Testis (tissue), 2 donors: ENCODE measurements at regions not wholly inside any gene's neighbourhood (a gene's known extent, or its start where the extent isn't known, plus 50 kb on each side); places are given as distances from the start of the nearest gene placed in this dataset.
"Not testable (repeated sequence)": the region's sequence is repeated elsewhere in the genome, so short reads cannot be mapped to it uniquely, and the experiment has no call there.

Experiments
- DNase-seq: peaks from one replicate; pipeline ENCODE4 v3.0.0-alpha.2; 2019
- H3K27ac ChIP-seq, 2 donors: fragments of 200-600 bp; sonication (generic); one replicate each; pipeline ENCODE4 v1.5.1; 2019
- H3K27me3 ChIP-seq: fragments of 200-600 bp; sonication (generic); one replicate; pipeline ENCODE4 v1.5.1; 2019
- H3K36me3 ChIP-seq: fragments of 200-600 bp; sonication (generic); one replicate; pipeline ENCODE4 v1.5.1; 2017; ENCODE audit warnings: low read depth; ENCODE audit errors: missing control alignments
- H3K4me1 ChIP-seq: fragments of 200-600 bp; sonication (generic); one replicate; pipeline ENCODE4 v1.5.1; 2019
- H3K4me3 ChIP-seq, 2 donors: fragments of 200-600 bp; sonication (generic); one replicate each; pipeline ENCODE4 v1.5.1; 2017 to 2019
- H3K9me3 ChIP-seq: fragments of 200-600 bp; sonication (generic); one replicate; pipeline ENCODE4 v1.5.1; 2017
- CTCF ChIP-seq, 3 experiments: fragments of 450-650 bp in 2 of 3; fragments of 200-600 bp in 1 of 3; sonication (generic) in 1 of 3; IDR thresholded peaks; one replicate each; pipeline ENCODE4 v1.5.1; 2016 to 2019; ENCODE audit warnings: antibody characterized with exemption in 3 of 3, mild to moderate bottlenecking in 2 of 3, moderate library complexity in 1 of 3
- POLR2A ChIP-seq: fragments of 450-650 bp; IDR thresholded peaks from one replicate; pipeline ENCODE4 v1.6.1; 2017; ENCODE audit warnings: antibody characterized with exemption, mild to moderate bottlenecking, moderate library complexity
- WGBS, 2 donors: methylation state at CpG; one replicate each; pipeline ENCODE4 v1.1.5; 2018; 5-methylcytosine and 5-hydroxymethylcytosine counted together
- intact Hi-C: fragments of 100-400 bp; cut with DNase I; formaldehyde crosslinking; loops from one replicate; pipeline ENCODE4 v1.15.1; 2023; ENCODE audit warnings: low total_unique reads

GRCh38 chr17:77332981-77333685 is 192.4 kb downstream of the SEC14L1 start:
- peak; percentile 11 for DNase-seq
- intact Hi-C loops = loop anchor here (5.0 kb wide), 1 partner anchor 94 kb away; no protein-coding TSS in a partner anchor
- TF ChIP-seq POLR2A (no peak), CTCF (IDR thresholded peaks at IDR 0.05) (no peak)
- Histone ChIP-seq H3K4me3 (no peak overlapping the region), H3K36me3 (no peaks in the 10 kb centered on the region), H3K4me1 (peaks cover 7% of the 10 kb centered on the region), H3K27me3 (no peaks in the 10 kb centered on the region), H3K27ac (no peak overlapping the region), H3K9me3 (no peaks in the 10 kb centered on the region)
- WGBS, 2 donors = 91 to 95% methylated on average over 7 of the region's 7 CpGs

GRCh38 chr17:77337150-77337549 is 196.4 kb downstream of the SEC14L1 start:
- H3K27ac ChIP-seq = no peak overlapping the region
- DNase-seq = peak; percentile 2
- H3K36me3 ChIP-seq = no peaks in the 10 kb centered on the region
- no peaks in the 10 kb centered on the region for H3K4me1 ChIP-seq
- H3K27me3 ChIP-seq = no peaks in the 10 kb centered on the region
- no peak for TF ChIP-seq POLR2A
- TF ChIP-seq CTCF (IDR thresholded peaks at IDR 0.05) = no peak
- intact Hi-C loops = no loop called here
- H3K4me3 ChIP-seq = no peak overlapping the region
- no peaks in the 10 kb centered on the region for H3K9me3 ChIP-seq
- WGBS, 2 donors = 98% methylated on average over 2 of the region's 2 CpGs

- H3K36me3 ChIP-seq = no peaks in the 10 kb centered on the region
- TF ChIP-seq POLR2A (no peak), CTCF (IDR thresholded peaks at IDR 0.05) (no peak)
- intact Hi-C loops = no loop called here
- DNase-seq = peak; percentile 4
- H3K4me1 ChIP-seq = no peaks in the 10 kb centered on the region
- no peak overlapping the region for H3K27ac ChIP-seq
- H3K4me3 ChIP-seq = no peak overlapping the region
- no peaks in the 10 kb centered on the region for H3K27me3 ChIP-seq
- WGBS, 2 donors = 78 to 81% methylated on average over 10 of the region's 10 CpGs
- no peaks in the 10 kb centered on the region for H3K9me3 ChIP-seq
These were observed 200.3 kb downstream of the SEC14L1 start for GRCh38 chr17:77341069-77341541.

GRCh38 chr17:77342656-77342990 is 201.9 kb downstream of the SEC14L1 start:
- H3K9me3 ChIP-seq, H3K27me3 ChIP-seq, H3K4me3 ChIP-seq, H3K36me3 ChIP-seq, H3K4me1 ChIP-seq, H3K27ac ChIP-seq, intact Hi-C loops: not testable (repeated sequence)
- peak; percentile 7 for DNase-seq
- whole genome bisulfite sequencing, 2 donors = 81 to 91% methylated on average over 8 of the region's 8 CpGs

- H3K36me3 ChIP-seq = no peaks in the 10 kb centered on the region
- TF ChIP-seq POLR2A (no peak), CTCF (IDR thresholded peaks at IDR 0.05) (no peak)
- H3K27ac ChIP-seq = no peak overlapping the region
- H3K9me3 ChIP-seq = no peaks in the 10 kb centered on the region
- H3K27me3 ChIP-seq = no peaks in the 10 kb centered on the region
- DNase-seq = peak; percentile 5
- intact Hi-C loops = no loop called here
- WGBS, 2 donors = 90 to 92% methylated on average over 7 of the region's 7 CpGs
- no peak overlapping the region for H3K4me3 ChIP-seq
- no peaks in the 10 kb centered on the region for H3K4me1 ChIP-seq
These were observed 202.4 kb downstream of the SEC14L1 start for GRCh38 chr17:77343031-77343800.
